ENCODE measurements at regions not wholly inside any gene's neighbourhood (a gene's known extent, or its start where the extent isn't known, plus 50 kb on each side); places are given as distances from the start of the nearest gene placed in this dataset.

GRCh38 chr3:168990621-168991020, 672.9 kb downstream of the MECOM start (continued):
- no peak for TF ChIP-seq E2F5 (CRISPR knock-in tag; conservative IDR thresholded peaks at IDR 0.05)

DNA sequence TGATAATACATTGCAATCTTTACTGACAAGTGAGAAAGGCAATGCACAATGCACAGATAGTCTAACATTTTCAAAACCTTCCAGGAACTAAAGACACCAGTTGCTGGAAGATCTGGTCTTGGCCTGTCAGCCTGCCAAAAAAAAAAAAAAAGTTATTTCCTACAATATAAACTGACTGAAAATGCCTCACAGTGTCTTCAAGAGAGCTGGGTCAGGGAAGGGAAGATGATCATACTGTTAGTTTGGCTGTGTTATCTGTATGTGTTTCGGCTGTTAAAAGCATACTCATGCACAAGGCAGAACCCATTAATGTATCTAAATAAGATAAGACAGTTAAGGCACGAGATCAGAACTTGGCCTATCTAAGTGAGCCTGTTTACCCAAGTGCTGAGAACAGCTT, 673.4 kb downstream of the MECOM start:
- Histone ChIP-seq H3K9me3 (ENCODE audit: low read length) (no peaks in the 10 kb centered on the region), H3K36me3 (replicated peaks in 1 of 2; ENCODE audit: control insufficient read depth in 1 of 2, insufficient read depth in 2 of 2, low read length in 2 of 2) (no peaks in the 10 kb centered on the region), H3K4me2 (ENCODE audit: low read depth, low read length) (0 out of 2 replicates have a peak overlapping the region, but pooled peaks have one; percentile 15), H3K27ac (ENCODE audit: extremely low read length, insufficient read depth, low read length) (no peak overlapping the region), H4K20me1 (ENCODE audit: insufficient read depth, low read length) (no peaks in the 10 kb centered on the region), H3K27me3 (ENCODE audit: control insufficient read depth in 1 of 2, insufficient read depth in 2 of 2, low read length in 2 of 2) (no peaks in the 10 kb centered on the region), H3K9ac (ENCODE audit: insufficient read depth, low read depth, low read length) (no peak overlapping the region), H2AFZ (ENCODE audit: low read length) (no peak overlapping the region), H3K4me1 (ENCODE audit: insufficient read depth, low read length) (peaks cover 30% of the 10 kb centered on the region), H3K4me3 (replicated peaks in 1 of 3; ENCODE audit: insufficient read depth in 1 of 3, low read depth in 2 of 3, low read length in 3 of 3) (no peak overlapping the region), H3K79me2 (ENCODE audit: insufficient read depth, low read length) (no peaks in the 10 kb centered on the region)
- intact Hi-C loops (cut with micrococcal nuclease; ENCODE audit: unreplicated experiment): no loop called here
- in situ Hi-C loops (cut with HindIII; ENCODE audit: extremely low pct_ligation_motif_present, low pct_unique_long_range_greater_than_20kb): no loop called here
- ChIA-PET CTCF (ENCODE audit: low intra/inter-chr PET ratio, low total read pairs) (no interaction called here), POLR2A (no interaction called here)
- DNase-seq (ENCODE audit: low spot score) (no peak), ATAC-seq (no peak), FAIRE-seq (no peak)
- whole genome bisulfite sequencing (ENCODE audit: low lambda C conversion rate): 63% methylated on average over 2 of the region's 2 CpGs
- TF ChIP-seq ATF1 (CRISPR knock-in tag; IDR thresholded peaks at IDR 0.05) (no peak), ZNF496 (CRISPR knock-in tag; IDR thresholded peaks at IDR 0.05; ENCODE audit: insufficient replicate concordance) (no peak), FOSL1 (CRISPR knock-in tag; IDR thresholded peaks at IDR 0.05; ENCODE audit: borderline replicate concordance) (no peak), ZMYM4 (CRISPR knock-in tag; IDR thresholded peaks at IDR 0.05) (no peak), ZNF597 (CRISPR knock-in tag; IDR thresholded peaks at IDR 0.05) (no peak), ZNF550 (CRISPR knock-in tag; IDR thresholded peaks at IDR 0.05; ENCODE audit: borderline replicate concordance) (no peak)
- TF ChIP-seq, protein P1, sequence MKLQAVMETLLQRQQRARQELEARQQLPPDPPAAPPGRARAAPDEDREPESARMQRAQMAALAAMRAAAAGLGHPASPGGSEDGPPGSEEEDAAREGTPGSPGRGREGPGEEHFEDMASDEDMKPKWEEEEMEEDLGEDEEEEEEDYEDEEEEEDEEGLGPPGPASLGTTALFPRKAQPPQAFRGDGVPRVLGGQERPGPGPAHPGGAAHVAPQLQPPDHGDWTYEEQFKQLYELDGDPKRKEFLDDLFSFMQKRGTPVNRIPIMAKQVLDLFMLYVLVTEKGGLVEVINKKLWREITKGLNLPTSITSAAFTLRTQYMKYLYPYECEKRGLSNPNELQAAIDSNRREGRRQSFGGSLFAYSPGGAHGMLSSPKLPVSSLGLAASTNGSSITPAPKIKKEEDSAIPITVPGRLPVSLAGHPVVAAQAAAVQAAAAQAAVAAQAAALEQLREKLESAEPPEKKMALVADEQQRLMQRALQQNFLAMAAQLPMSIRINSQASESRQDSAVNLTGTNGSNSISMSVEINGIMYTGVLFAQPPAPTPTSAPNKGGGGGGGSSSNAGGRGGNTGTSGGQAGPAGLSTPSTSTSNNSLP (IDR thresholded peaks at IDR 0.05; ENCODE audit: low read depth, low read length): no peak
- BruUV-seq (replicated peaks): no TSS peak
